ENCODE measurements at regions not wholly inside any gene's neighbourhood (a gene's known extent, or its start where the extent isn't known, plus 50 kb on each side); places are given as distances from the start of the nearest gene placed in this dataset.

DNA sequence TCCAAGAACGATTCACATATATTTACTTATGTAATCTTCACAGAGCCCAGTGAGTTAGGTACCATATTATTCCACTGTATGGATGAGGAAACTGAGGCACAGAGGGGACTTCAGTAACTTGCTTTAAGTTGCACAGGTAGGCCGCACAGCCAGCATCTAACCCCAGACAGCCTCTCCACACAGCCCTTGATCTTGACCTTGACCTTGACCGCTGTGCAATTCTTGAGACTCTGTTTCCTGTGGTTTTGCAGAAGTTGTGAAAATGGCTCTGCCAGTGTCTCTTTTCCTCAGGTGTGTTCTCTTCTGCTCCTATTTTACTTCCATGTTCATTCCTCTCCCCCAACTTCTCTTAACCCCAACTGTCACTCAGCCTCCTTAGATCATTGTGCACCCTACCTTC, 206.5 kb downstream of the SOX11 start:
- TF ChIP-seq, protein P1, sequence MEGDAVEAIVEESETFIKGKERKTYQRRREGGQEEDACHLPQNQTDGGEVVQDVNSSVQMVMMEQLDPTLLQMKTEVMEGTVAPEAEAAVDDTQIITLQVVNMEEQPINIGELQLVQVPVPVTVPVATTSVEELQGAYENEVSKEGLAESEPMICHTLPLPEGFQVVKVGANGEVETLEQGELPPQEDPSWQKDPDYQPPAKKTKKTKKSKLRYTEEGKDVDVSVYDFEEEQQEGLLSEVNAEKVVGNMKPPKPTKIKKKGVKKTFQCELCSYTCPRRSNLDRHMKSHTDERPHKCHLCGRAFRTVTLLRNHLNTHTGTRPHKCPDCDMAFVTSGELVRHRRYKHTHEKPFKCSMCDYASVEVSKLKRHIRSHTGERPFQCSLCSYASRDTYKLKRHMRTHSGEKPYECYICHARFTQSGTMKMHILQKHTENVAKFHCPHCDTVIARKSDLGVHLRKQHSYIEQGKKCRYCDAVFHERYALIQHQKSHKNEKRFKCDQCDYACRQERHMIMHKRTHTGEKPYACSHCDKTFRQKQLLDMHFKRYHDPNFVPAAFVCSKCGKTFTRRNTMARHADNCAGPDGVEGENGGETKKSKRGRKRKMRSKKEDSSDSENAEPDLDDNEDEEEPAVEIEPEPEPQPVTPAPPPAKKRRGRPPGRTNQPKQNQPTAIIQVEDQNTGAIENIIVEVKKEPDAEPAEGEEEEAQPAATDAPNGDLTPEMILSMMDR (IDR thresholded peaks at IDR 0.05 in 4 of 5, conservative IDR thresholded peaks at IDR 0.05 in 1 of 5), result no peak
- TF ChIP-seq POLR2A (IDR thresholded peaks at IDR 0.05), result no peak

All from gastrocnemius medialis (tissue), 4 donors.